Gastroesophageal sphincter (tissue), 4 donors: ENCODE measurements at regions not wholly inside any gene's neighbourhood (a gene's known extent, or its start where the extent isn't known, plus 50 kb on each side); places are given as distances from the start of the nearest gene placed in this dataset.

ENCODE experiments used
- ATAC-seq: fragments of 150-250 bp; one replicate; pipeline ENCODE4 v1.9.1; 2016; ENCODE audit warnings: mild to moderate bottlenecking, moderate library complexity
- H3K27ac ChIP-seq, 4 donors: fragments of 200-600 bp; sonication (generic) in 3 of 4; 1 replicate in 3 of 4; 2 replicates in 1 of 4; pipeline ENCODE4 v1.5.1; 2016 to 2019
- H3K27me3 ChIP-seq: fragments of 200-600 bp; sonication (generic); one replicate; pipeline ENCODE4 v1.5.1; 2019
- H3K36me3 ChIP-seq, 2 donors: fragments of 200-600 bp; sonication (generic); one replicate each; pipeline ENCODE4 v1.5.1; 2019; ENCODE audit warnings: control low read depth in 1 of 2
- H3K4me1 ChIP-seq, 3 donors: fragments of 200-600 bp; sonication (generic); 1 replicate in 2 of 3; 2 replicates in 1 of 3; pipeline ENCODE4 v1.5.1; 2016 to 2019; ENCODE audit warnings: control low read depth in 2 of 3
- H3K4me3 ChIP-seq, 2 donors: fragments of 200-600 bp; sonication (generic); one replicate each; pipeline ENCODE4 v1.5.1; 2019; ENCODE audit warnings: mild to moderate bottlenecking in 1 of 2, moderate library complexity in 1 of 2
- H3K9me3 ChIP-seq, 3 donors: fragments of 200-600 bp; sonication (generic); one replicate each; pipeline ENCODE4 v1.5.1; 2017 to 2019; ENCODE audit warnings: control low read depth in 2 of 3
- EP300 ChIP-seq: sonication (generic); formaldehyde crosslinking; IDR thresholded peaks from one replicate; pipeline ENCODE4 v1.6.1; 2017; ENCODE audit warnings: antibody characterized with exemption, mild to moderate bottlenecking
- POLR2A ChIP-seq, 2 donors: fragments of 450-650 bp; IDR thresholded peaks; one replicate each; pipeline ENCODE4 v1.6.1; 2017; ENCODE audit warnings: antibody characterized with exemption in 2 of 2, mild to moderate bottlenecking in 2 of 2, moderate library complexity in 1 of 2
- POLR2AphosphoS5 ChIP-seq: sonication (generic); formaldehyde crosslinking; IDR thresholded peaks from one replicate; pipeline ENCODE4 v1.6.1; 2017; ENCODE audit warnings: antibody characterized with exemption
- WGBS, 2 donors: methylation state at CpG; one replicate each; pipeline ENCODE4 v1.1.5; 2018; ENCODE audit warnings: low coverage in 1 of 2; 5-methylcytosine and 5-hydroxymethylcytosine counted together
- TF ChIP-seq, protein P1 (sequence below), 4 experiments: fragments of 200-600 bp in 2 of 4; fragments of 450-650 bp in 2 of 4; sonication (generic) in 1 of 4; IDR thresholded peaks; one replicate each; pipeline ENCODE4 v1.5.1; 2017 to 2019; ENCODE audit warnings: antibody characterized with exemption in 4 of 4, mild to moderate bottlenecking in 2 of 4, moderate library complexity in 2 of 4

DNA sequence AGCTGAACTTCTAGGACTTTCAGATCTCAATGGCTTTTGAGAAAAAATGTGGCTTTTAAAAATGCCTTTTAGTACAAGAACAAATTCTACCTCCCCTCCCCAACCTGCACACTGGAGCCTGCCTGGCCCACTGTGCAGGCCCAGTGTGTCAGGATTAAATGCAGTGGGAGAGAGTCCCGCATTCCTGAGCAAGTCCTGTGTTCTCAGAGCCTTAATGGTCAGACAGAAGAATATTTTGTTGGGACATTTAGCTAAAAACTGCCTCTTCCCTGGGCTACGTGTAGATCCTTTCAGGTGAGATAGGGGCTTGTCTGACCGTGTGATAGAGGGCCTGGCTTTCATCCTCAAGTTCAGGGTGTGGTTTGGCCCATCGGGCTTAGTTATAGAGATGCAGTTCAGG, 63.1 kb upstream of the ESRRB start:
- H3K4me3 ChIP-seq = no peak overlapping the region
- TF ChIP-seq, protein P1, sequence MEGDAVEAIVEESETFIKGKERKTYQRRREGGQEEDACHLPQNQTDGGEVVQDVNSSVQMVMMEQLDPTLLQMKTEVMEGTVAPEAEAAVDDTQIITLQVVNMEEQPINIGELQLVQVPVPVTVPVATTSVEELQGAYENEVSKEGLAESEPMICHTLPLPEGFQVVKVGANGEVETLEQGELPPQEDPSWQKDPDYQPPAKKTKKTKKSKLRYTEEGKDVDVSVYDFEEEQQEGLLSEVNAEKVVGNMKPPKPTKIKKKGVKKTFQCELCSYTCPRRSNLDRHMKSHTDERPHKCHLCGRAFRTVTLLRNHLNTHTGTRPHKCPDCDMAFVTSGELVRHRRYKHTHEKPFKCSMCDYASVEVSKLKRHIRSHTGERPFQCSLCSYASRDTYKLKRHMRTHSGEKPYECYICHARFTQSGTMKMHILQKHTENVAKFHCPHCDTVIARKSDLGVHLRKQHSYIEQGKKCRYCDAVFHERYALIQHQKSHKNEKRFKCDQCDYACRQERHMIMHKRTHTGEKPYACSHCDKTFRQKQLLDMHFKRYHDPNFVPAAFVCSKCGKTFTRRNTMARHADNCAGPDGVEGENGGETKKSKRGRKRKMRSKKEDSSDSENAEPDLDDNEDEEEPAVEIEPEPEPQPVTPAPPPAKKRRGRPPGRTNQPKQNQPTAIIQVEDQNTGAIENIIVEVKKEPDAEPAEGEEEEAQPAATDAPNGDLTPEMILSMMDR (IDR thresholded peaks at IDR 0.05) = no peak
- no peak for TF ChIP-seq POLR2A (IDR thresholded peaks at IDR 0.05)
- no peak for TF ChIP-seq POLR2AphosphoS5
- no peak for TF ChIP-seq EP300
- 62 to 100% methylated on average over 1 to 4 of the region's 4 CpGs for WGBS, 2 donors
- no peak overlapping the region for H3K27ac ChIP-seq
- no peaks in the 10 kb centered on the region for H3K9me3 ChIP-seq
- peaks cover 0 to 9% (median 0%) of the 10 kb centered on the region in 3 donors for H3K4me1 ChIP-seq
- ATAC-seq = no peak
- no peaks in the 10 kb centered on the region for H3K36me3 ChIP-seq
- H3K27me3 ChIP-seq = peaks cover 6% of the 10 kb centered on the region

DNA sequence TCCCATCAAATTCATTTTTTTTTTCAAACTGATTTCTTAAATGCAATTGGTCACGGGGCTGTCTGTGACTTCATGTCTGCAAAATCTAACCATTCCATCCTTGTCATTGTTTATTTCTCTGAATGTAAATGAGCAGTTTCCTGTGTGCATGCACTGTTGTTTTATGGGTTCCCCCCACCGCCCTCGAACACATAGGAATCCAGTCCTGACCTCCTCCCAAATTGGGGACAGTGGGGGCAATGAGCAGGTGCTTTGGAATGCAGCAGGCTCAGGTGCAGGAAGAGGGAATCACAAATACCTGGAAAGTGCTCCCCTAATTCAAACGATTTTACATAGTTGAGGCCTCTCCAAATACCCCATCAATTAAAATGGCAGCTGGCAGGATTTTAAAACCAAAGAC, 62.6 kb upstream of the ESRRB start:
- no peak for TF ChIP-seq POLR2AphosphoS5
- no peak for TF ChIP-seq EP300
- TF ChIP-seq, protein P1 (IDR thresholded peaks at IDR 0.05) = no peak
- no peak for TF ChIP-seq POLR2A (IDR thresholded peaks at IDR 0.05)
- no peak for ATAC-seq
- no peaks in the 10 kb centered on the region for H3K36me3 ChIP-seq
- H3K4me3 ChIP-seq = no peak overlapping the region
- no peaks in the 10 kb centered on the region for H3K9me3 ChIP-seq
- H3K27ac ChIP-seq = no peak overlapping the region
- H3K27me3 ChIP-seq = peaks cover 6% of the 10 kb centered on the region
- peaks cover 0 to 9% (median 0%) of the 10 kb centered on the region in 3 donors for H3K4me1 ChIP-seq
- 36 to 39% methylated on average over 2 to 3 of the region's 4 CpGs for WGBS, 2 donors

DNA sequence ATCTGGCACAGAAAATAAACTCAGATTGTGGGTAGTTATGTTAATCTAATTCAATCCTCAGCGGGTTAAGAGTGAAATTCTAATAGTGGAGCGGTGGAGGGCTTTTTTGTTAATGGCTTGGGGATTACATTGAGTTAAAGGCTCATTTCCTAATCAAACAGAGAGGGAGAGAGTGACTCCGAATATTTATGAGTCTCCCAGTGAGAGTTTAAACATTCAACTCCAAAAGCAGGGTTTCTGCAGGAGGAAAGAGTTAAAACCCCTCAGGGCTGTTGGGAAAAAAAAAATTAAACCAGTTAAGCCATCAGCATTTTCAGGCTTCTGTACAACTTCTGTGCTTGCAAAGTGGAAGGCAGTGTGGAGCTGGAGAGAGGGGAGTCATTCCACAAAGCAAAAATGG, 62.1 kb upstream of the ESRRB start:
- 51 to 58% methylated on average over 3 of the region's 3 CpGs for WGBS, 2 donors
- Histone ChIP-seq H3K9me3 (no peaks in the 10 kb centered on the region), H3K4me3 (no peak overlapping the region), H3K27me3 (peaks cover 6% of the 10 kb centered on the region), H3K27ac (no peak overlapping the region), H3K4me1 (peaks cover 0 to 9% (median 0%) of the 10 kb centered on the region in 3 donors), H3K36me3 (no peaks in the 10 kb centered on the region)
- no peak for ATAC-seq
- TF ChIP-seq POLR2AphosphoS5 = no peak
- TF ChIP-seq, protein P1 (IDR thresholded peaks at IDR 0.05) = no peak
- no peak for TF ChIP-seq EP300
- no peak for TF ChIP-seq POLR2A (IDR thresholded peaks at IDR 0.05)

DNA sequence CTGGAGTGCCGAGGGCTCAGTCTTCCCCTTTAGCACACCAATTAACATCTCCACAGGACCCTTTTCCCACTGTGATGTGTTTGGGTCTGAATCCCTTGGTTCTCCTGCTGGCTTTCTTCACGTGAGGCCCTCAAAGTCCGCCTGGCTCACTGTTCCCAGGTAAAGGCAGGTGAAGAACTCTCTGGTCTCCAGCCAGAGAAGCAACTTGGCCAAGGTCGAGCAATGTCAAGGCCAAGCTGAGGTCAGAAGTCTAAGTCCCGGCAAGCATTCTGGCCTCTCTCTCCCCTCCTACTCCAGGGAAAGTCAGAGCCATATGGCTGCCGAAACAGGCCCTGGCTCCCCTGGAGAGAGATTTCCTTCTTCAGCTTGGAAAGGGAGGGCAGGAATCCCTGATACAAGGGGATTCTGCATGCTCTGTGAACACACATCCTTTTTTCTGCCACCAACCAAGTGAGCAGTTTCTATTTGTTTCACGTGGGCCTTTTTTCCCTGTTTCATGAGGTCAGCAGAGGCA, 61.4 kb upstream of the ESRRB start:
- TF ChIP-seq POLR2A (IDR thresholded peaks at IDR 0.05) = no peak
- TF ChIP-seq, protein P1 (IDR thresholded peaks at IDR 0.05) = no peak
- no peak for TF ChIP-seq POLR2AphosphoS5
- TF ChIP-seq EP300 = no peak

DNA sequence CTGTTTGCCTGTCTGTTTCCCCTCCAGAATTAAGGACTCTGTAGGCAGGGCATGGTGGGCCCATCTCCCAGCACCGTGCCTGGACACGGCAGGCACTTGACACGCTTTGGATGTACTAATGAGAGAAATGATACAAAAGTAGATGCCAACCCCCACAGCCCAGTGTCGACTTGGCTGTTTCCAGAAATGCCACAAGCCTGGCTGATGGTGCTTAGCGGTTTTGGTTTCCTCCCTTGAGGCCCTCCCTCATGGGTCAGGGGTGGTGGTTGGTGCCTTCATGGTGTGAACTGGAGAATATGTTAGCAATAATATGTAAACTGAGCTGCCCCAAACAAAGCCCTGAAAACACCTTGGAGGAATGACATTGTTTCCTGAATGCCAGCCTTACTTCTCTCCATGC, 55.5 kb upstream of the ESRRB start:
- 90 to 94% methylated on average over 2 to 5 of the region's 5 CpGs for WGBS, 2 donors
- TF ChIP-seq POLR2AphosphoS5 = no peak
- no peak for TF ChIP-seq EP300
- TF ChIP-seq, protein P1 (IDR thresholded peaks at IDR 0.05) = no peak
- TF ChIP-seq POLR2A (IDR thresholded peaks at IDR 0.05) = no peak
- no peak for ATAC-seq

More for the DNA sequence above, 61.4 kb upstream of the ESRRB start:
- no peaks in the 10 kb centered on the region for H3K9me3 ChIP-seq
- H3K27me3 ChIP-seq = peaks cover 6% of the 10 kb centered on the region
- H3K4me3 ChIP-seq = no peak overlapping the region
- H3K27ac ChIP-seq = no peak overlapping the region
- WGBS, 2 donors = 43 to 48% methylated on average over 1 to 3 of the region's 7 CpGs
- no peaks in the 10 kb centered on the region for H3K36me3 ChIP-seq
- H3K4me1 ChIP-seq = peaks cover 0 to 9% (median 0%) of the 10 kb centered on the region in 3 donors
- ATAC-seq = no peak

More for the DNA sequence above, 55.5 kb upstream of the ESRRB start:
- Histone ChIP-seq H3K27ac (no peak overlapping the region), H3K9me3 (no peaks in the 10 kb centered on the region), H3K4me3 (no peak overlapping the region), H3K36me3 (no peaks in the 10 kb centered on the region), H3K27me3 (no peaks in the 10 kb centered on the region), H3K4me1 (no peaks in the 10 kb centered on the region)
